K562 (cell line): ENCODE measurements at regions not wholly inside any gene's neighbourhood (a gene's known extent, or its start where the extent isn't known, plus 50 kb on each side); places are given as distances from the start of the nearest gene placed in this dataset.

Experiments
- ATAC-seq: fragments of 200-7000 bp; cut with Tn5 transposase; 3 replicates; pipeline ENCODE4 v1.9.1; 2020; ENCODE audit warnings: moderate library complexity
- BruUV-seq: library from RNA; stranded (reverse); fragments of 400-500 nt; replicated peaks from 2 replicates; lab custom pipeline; 2021; lab: Mats Ljungman, UMichigan
- CTCF ChIA-PET: fragments of 300-600 bp; formaldehyde crosslinking; extraction: SDS; loops from one replicate; lab custom pipeline; 2021; ENCODE audit warnings: low intra/inter-chr PET ratio; lab: Yijun Ruan, JAX
- POLR2A ChIA-PET: fragments of 300-600, 350-650 bp; sonication (Branson Sonifier 250); formaldehyde crosslinking; extraction: SDS; loops from one replicate; lab custom pipeline; 2021; ENCODE audit warnings: antibody characterized with exemption, inconsistent platforms; lab: Yijun Ruan, JAX
- DNase-seq, 4 experiments: peaks; one replicate each; pipeline versions ENCODE4 v3.0.0 to v3.0.0-alpha.2; 2011 to 2018; ENCODE audit warnings: low spot score in 3 of 4, mixed read lengths in 3 of 4; ENCODE audit errors: extremely low read depth in 1 of 4
- FAIRE-seq: peaks from 2 replicates; lab custom pipeline; 2011; peaks lifted over from hg19 to GRCh38; lab: Jason Lieb, UNC
- H2AFZ ChIP-seq: 2 replicates; pipeline ENCODE4 v1.6.0; 2011; ENCODE audit warnings: low read depth, low read length, control low read depth, inconsistent platforms
- H3K27ac ChIP-seq: fragments of 200-600 bp; 3 replicates; pipeline ENCODE4 v1.8.0; 2011; ENCODE audit warnings: low read depth, mild to moderate bottlenecking, control low read depth, inconsistent platforms, low read length, moderate library complexity, mixed read lengths; ENCODE audit errors: extremely low read depth
- H3K27me3 ChIP-seq, 2 experiments: fragments of 300-600 bp in 1 of 2; 2 replicates in 1 of 2; 3 replicates in 1 of 2; pipeline versions ENCODE4 v1.6.0 to v1.8.0; 2011; ENCODE audit warnings: inconsistent platforms in 2 of 2, low read length in 2 of 2, mild to moderate bottlenecking in 1 of 2, mixed read lengths in 1 of 2, moderate library complexity in 1 of 2; ENCODE audit not compliant: control insufficient read depth in 2 of 2, insufficient read depth in 2 of 2
- H3K36me3 ChIP-seq: fragments of 300-600 bp; 3 replicates; pipeline ENCODE4 v1.8.0; 2011; ENCODE audit warnings: mild to moderate bottlenecking, low read length, inconsistent platforms; ENCODE audit not compliant: control insufficient read depth, insufficient read depth
- H3K4me1 ChIP-seq, 2 experiments: fragments of 200-600 bp in 1 of 2; replicated peaks in 1 of 2; 2 replicates in 1 of 2; 3 replicates in 1 of 2; pipeline versions ENCODE4 v1.5.1 to v1.8.0; 2011; ENCODE audit warnings: inconsistent platforms in 2 of 2, low read length in 2 of 2, mild to moderate bottlenecking in 1 of 2, mixed read lengths in 1 of 2, moderate library complexity in 1 of 2; ENCODE audit not compliant: control insufficient read depth in 2 of 2, insufficient read depth in 2 of 2
- H3K4me2 ChIP-seq: 2 replicates; pipeline ENCODE4 v1.6.1; 2011; ENCODE audit warnings: low read length, control low read depth, inconsistent platforms, mixed read lengths; ENCODE audit not compliant: insufficient read depth
- H3K4me3 ChIP-seq: fragments of 200-600 bp; sonication (generic), shearing (Covaris generic); 2 replicates; pipeline ENCODE4 v1.5.1; 2016; ENCODE audit warnings: control low read depth, inconsistent platforms
- H3K79me2 ChIP-seq: fragments of 200-600 bp; 3 replicates; pipeline ENCODE4 v1.8.0; 2011; ENCODE audit warnings: low read length, inconsistent platforms; ENCODE audit not compliant: control insufficient read depth, insufficient read depth
- H3K9ac ChIP-seq, 2 experiments: 2 replicates each; pipeline versions ENCODE4 v1.6.0 to v1.6.1; 2011; ENCODE audit warnings: low read depth in 2 of 2, low read length in 2 of 2, control low read depth in 1 of 2, inconsistent platforms in 1 of 2, mild to moderate bottlenecking in 1 of 2, mixed read lengths in 1 of 2; ENCODE audit not compliant: insufficient read depth in 1 of 2
- H3K9me1 ChIP-seq: one replicate; pipeline ENCODE4 v1.6.0; 2011; ENCODE audit warnings: inconsistent platforms, mild to moderate bottlenecking, low read length, moderate library complexity; ENCODE audit not compliant: control insufficient read depth, insufficient read depth
- H3K9me3 ChIP-seq: replicated peaks from 2 replicates; pipeline ENCODE4 v1.5.1; 2011; ENCODE audit warnings: low read depth, low read length, inconsistent platforms; ENCODE audit not compliant: control insufficient read depth, insufficient read depth
- H4K20me1 ChIP-seq: replicated peaks from 2 replicates; pipeline ENCODE4 v1.6.1; 2011; ENCODE audit warnings: low read length, inconsistent platforms, mixed read lengths; ENCODE audit not compliant: control insufficient read depth, insufficient read depth
- BCL6 ChIP-seq: fragments of 250-450 bp; sonication (Bioruptor Pico); IDR thresholded peaks from 2 replicates; pipeline ENCODE4 v1.4.0; 2020
- CBFA2T2 ChIP-seq: fragments of 450-650 bp; conservative IDR thresholded peaks from 2 replicates; pipeline ENCODE4 v1.6.1; 2017; ENCODE audit warnings: mild to moderate bottlenecking
- CHD1 ChIP-seq: fragments of 200-600 bp; sonication (generic); IDR thresholded peaks from one replicate; pipeline ENCODE4 v1.6.1; 2012; ENCODE audit warnings: mild to moderate bottlenecking, moderate library complexity, low read length, inconsistent platforms
- FOXP4 ChIP-seq: sonication (generic); formaldehyde crosslinking; IDR thresholded peaks from 2 replicates; pipeline ENCODE4 v1.8.0; 2022; ENCODE audit warnings: mild to moderate bottlenecking, missing genetic modification reagents, borderline replicate concordance
- NFIC ChIP-seq: fragments of 450-650 bp; IDR thresholded peaks from 2 replicates; pipeline ENCODE4 v1.6.1; 2017; ENCODE audit warnings: mild to moderate bottlenecking, inconsistent platforms
- POLR3A ChIP-seq: IDR thresholded peaks from 2 replicates; pipeline ENCODE4 v1.6.1; 2011; ENCODE audit warnings: borderline replicate concordance, mild to moderate bottlenecking, moderate library complexity; ENCODE audit not compliant: insufficient read length, insufficient read depth; ENCODE audit errors: extremely low read depth
- POU5F1 ChIP-seq: fragments of 150-350 bp; IDR thresholded peaks from 2 replicates; pipeline ENCODE4 v1.6.1; 2014; ENCODE audit warnings: borderline replicate concordance, low read length, low read depth, mild to moderate bottlenecking; ENCODE audit not compliant: partially characterized antibody
- RHOXF2B ChIP-seq: fragments of 250-450 bp; sonication (Bioruptor Pico); conservative IDR thresholded peaks from 2 replicates; pipeline ENCODE4 v1.5.1; 2021
- ZNF280A ChIP-seq: fragments of 450-650 bp; IDR thresholded peaks from 2 replicates; pipeline ENCODE4 v1.6.1; 2018; ENCODE audit warnings: mild to moderate bottlenecking, low read depth; ENCODE audit not compliant: partially characterized antibody
- ZNF436 ChIP-seq: fragments of 250-450, 450-650 bp; sonication (Bioruptor Pico); formaldehyde crosslinking; IDR thresholded peaks from 2 replicates; pipeline ENCODE4 v1.7.0; 2020; ENCODE audit warnings: mild to moderate bottlenecking
- WGBS: fragments of 100-300 bp; shearing (Covaris generic); methylation state at CpG from one replicate; pipeline ENCODE4 v1.1.6; 2016; ENCODE audit warnings: low coverage, mixed read lengths; ENCODE audit not compliant: insufficient coverage; ENCODE audit errors: missing lambda C conversion rate; 5-methylcytosine and 5-hydroxymethylcytosine counted together
- in situ Hi-C: fragments of 300-500 bp; cut with MboI; formaldehyde crosslinking; loops from 4 replicates; pipeline ENCODE4 v1.15.0; 2018; ENCODE audit warnings: inconsistent platforms, mixed read lengths
- intact Hi-C: fragments of 100-400 bp; cut with micrococcal nuclease; formaldehyde crosslinking; loops from 2 replicates; pipeline ENCODE4 v1.14.2; 2022
- TF ChIP-seq, protein P1 (sequence below): fragments of 450-650 bp; IDR thresholded peaks from 2 replicates; pipeline ENCODE4 v1.7.1; 2018; ENCODE audit warnings: mild to moderate bottlenecking, low read depth; ENCODE audit not compliant: partially characterized antibody
- TF ChIP-seq, protein P2 (sequence below): fragments of 450-650 bp; conservative IDR thresholded peaks from 2 replicates; pipeline ENCODE4 v1.6.1; 2016; ENCODE audit warnings: missing genetic modification characterization, low read depth, mild to moderate bottlenecking, control low read depth, missing compliant biosample characterization
- TF ChIP-seq, protein P3 (sequence below): fragments of 450-650 bp; formaldehyde crosslinking; IDR thresholded peaks from 2 replicates; pipeline ENCODE4 v1.4.0; 2020; ENCODE audit warnings: mild to moderate bottlenecking

DNA sequence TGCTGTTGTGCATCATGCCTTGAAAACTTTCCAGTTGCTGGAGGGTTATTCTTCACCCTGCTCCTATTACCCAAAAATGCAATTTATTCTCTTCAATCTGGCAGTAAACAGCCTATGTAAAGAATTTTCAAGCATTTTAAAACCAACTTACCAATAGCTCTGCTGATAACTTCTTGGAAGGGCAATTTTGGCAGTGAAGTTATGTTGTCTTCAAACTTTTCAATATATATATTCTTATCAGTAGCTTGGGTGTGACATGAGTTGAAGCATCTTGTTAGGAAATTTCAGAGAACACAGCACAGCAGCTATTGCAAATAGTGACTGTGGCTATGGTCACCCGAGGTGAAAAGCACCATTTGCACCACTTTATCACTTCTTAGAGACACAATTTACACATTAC is 395.5 kb downstream of the STK39 start:
- CTCF ChIA-PET = no interaction called here
- no peaks in the 10 kb centered on the region for H3K27me3 ChIP-seq
- no peaks in the 10 kb centered on the region for H4K20me1 ChIP-seq
- in situ Hi-C loops = no loop called here
- POLR2A ChIA-PET = no interaction called here
- no peak overlapping the region for H3K4me2 ChIP-seq
- no peak for DNase-seq
- no peaks in the 10 kb centered on the region for H3K4me1 ChIP-seq
- no peak overlapping the region for H2AFZ ChIP-seq
- no peak overlapping the region for H3K9ac ChIP-seq
- WGBS = 28% methylated on average over 1 of the region's 1 CpG
- H3K79me2 ChIP-seq = peaks cover 14% of the 10 kb centered on the region; the same call in 2 of the 3 replicates
- FAIRE-seq = peak; percentile 11
- ATAC-seq = no peak
- intact Hi-C loops = no loop called here
- H3K36me3 ChIP-seq = peaks cover 63% of the 10 kb centered on the region
- no TSS peak for BruUV-seq
- no peak overlapping the region for H3K4me3 ChIP-seq
- H3K9me3 ChIP-seq = no peaks in the 10 kb centered on the region
- no peaks in the 10 kb centered on the region for H3K9me1 ChIP-seq
- no peak overlapping the region for H3K27ac ChIP-seq
- no peak for TF ChIP-seq POU5F1
- no peak for TF ChIP-seq BCL6 (CRISPR knock-in tag)
- TF ChIP-seq CBFA2T2 = no peak
- TF ChIP-seq CHD1 = no peak
- TF ChIP-seq, protein P1, sequence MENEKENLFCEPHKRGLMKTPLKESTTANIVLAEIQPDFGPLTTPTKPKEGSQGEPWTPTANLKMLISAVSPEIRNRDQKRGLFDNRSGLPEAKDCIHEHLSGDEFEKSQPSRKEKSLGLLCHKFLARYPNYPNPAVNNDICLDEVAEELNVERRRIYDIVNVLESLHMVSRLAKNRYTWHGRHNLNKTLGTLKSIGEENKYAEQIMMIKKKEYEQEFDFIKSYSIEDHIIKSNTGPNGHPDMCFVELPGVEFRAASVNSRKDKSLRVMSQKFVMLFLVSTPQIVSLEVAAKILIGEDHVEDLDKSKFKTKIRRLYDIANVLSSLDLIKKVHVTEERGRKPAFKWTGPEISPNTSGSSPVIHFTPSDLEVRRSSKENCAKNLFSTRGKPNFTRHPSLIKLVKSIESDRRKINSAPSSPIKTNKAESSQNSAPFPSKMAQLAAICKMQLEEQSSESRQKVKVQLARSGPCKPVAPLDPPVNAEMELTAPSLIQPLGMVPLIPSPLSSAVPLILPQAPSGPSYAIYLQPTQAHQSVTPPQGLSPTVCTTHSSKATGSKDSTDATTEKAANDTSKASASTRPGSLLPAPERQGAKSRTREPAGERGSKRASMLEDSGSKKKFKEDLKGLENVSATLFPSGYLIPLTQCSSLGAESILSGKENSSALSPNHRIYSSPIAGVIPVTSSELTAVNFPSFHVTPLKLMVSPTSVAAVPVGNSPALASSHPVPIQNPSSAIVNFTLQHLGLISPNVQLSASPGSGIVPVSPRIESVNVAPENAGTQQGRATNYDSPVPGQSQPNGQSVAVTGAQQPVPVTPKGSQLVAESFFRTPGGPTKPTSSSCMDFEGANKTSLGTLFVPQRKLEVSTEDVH = no peak
- TF ChIP-seq, protein P2, sequence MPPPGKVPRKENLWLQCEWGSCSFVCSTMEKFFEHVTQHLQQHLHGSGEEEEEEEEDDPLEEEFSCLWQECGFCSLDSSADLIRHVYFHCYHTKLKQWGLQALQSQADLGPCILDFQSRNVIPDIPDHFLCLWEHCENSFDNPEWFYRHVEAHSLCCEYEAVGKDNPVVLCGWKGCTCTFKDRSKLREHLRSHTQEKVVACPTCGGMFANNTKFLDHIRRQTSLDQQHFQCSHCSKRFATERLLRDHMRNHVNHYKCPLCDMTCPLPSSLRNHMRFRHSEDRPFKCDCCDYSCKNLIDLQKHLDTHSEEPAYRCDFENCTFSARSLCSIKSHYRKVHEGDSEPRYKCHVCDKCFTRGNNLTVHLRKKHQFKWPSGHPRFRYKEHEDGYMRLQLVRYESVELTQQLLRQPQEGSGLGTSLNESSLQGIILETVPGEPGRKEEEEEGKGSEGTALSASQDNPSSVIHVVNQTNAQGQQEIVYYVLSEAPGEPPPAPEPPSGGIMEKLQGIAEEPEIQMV (tag) = no peak
- TF ChIP-seq, protein P3, sequence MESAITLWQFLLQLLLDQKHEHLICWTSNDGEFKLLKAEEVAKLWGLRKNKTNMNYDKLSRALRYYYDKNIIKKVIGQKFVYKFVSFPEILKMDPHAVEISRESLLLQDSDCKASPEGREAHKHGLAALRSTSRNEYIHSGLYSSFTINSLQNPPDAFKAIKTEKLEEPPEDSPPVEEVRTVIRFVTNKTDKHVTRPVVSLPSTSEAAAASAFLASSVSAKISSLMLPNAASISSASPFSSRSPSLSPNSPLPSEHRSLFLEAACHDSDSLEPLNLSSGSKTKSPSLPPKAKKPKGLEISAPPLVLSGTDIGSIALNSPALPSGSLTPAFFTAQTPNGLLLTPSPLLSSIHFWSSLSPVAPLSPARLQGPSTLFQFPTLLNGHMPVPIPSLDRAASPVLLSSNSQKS (CRISPR knock-in tag) = no peak
- no peak for TF ChIP-seq NFIC
- no peak for TF ChIP-seq FOXP4
- no peak for TF ChIP-seq ZNF280A
- TF ChIP-seq RHOXF2B (CRISPR knock-in tag) = no peak
- no peak for TF ChIP-seq ZNF436
- TF ChIP-seq POLR3A = no peak
